GM21526 (cell line): ENCODE measurements at regions not wholly inside any gene's neighbourhood (a gene's known extent, or its start where the extent isn't known, plus 50 kb on each side); places are given as distances from the start of the nearest gene placed in this dataset.
A peak's percentile ranks its signal among the peaks of the same experiment; 100 is the strongest.
"Not testable (repeated sequence)": the region's sequence is repeated elsewhere in the genome, so short reads cannot be mapped to it uniquely, and the experiment has no call there.

ENCODE experiments used
- ATAC-seq: cut with Tn5 transposase; IDR thresholded peaks from one replicate; pipeline ENCODE4 v1.9.1; 2021; ENCODE audit warnings: moderate library complexity; ENCODE audit not compliant: unreplicated experiment, low FRiP score

DNA sequence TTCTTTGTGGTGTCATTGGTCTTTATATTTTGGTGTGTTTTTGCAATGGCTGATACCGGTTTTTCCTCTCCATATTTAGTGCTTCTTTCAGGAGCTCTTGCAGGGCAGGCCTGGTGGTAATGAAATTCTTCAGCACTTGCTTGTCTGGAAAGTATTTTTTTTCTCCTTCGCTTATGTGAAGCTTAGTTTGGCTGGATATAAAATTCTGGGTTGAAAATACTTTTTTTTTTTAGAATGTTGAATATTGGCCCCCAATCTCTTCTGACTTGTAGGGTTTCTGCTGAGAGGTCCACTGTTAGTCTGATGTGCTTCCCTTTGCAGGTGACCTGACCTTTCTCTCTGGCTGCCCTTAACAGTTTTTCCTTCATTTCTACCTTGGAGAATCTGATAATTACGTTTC lies 82.7 kb downstream of the XCL2 start:
- ATAC-seq = not testable (repeated sequence)

DNA sequence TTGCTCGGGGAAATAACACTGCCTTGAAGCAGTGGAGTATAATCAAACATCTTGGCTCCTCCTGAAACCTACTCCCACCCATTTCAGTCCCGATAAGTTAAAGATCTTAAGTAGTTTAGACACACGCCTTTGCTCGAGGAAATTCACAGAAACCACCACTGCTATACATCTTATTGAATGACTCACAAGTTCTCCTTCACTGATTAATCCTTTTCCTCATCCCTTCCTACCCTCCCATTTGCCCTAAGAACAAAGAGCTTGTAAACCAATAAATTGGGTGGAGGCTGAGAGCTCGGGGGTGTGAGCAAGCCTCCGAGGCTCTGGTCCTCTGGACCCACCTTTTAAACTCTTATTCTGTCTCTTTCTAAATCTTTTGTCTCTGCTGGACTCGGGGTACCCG lies 86.5 kb downstream of the XCL2 start:
- not testable (repeated sequence) for ATAC-seq

DNA sequence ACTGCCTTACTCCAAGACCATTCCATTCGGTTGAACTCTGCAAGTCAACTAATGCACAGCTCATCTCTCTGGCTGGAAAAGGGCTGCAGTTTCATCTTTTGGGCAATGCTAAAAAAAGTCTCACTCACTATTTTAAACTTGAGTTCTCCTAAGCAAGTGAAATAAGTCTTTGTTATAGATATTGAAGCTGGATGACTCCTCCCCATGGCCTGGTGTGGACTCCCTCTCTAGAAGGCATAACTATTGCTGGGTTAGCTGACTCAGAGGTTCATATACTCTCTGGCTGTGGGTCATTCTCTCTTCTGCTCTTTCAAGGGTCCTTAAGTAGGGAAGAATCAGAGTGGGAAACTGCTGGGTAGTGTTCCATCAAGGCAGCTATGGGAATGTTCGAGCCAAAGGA lies 88.0 kb downstream of the XCL2 start:
- no peak for ATAC-seq

DNA sequence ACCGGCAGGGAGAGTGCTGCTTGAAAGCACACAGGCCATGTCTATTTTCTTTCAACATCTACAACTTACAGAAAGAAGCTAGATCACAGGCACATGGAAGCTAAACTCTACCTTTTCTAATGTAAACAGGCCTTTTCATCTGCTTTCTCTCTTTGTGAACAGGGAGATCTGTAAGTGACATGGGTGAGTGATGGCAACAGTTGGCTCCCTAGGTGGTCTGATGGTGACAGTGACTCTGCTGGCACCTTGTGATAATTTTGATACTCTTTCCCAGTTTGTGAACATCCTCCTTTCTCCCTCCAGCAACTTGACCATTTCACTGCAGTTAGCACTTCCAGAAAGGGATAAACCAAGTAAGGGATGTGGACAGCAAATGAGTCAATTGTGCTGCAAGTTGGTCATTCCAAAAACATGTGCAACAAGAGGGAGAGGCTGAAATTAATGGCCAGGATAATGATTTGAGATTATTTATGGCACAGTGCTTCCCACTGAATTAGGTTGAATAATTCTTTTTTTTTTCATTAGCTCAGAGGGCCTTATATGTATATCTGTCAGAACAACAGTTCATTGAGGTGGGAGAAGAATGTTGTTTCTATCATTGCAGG lies 89.5 kb downstream of the XCL2 start:
- no peak for ATAC-seq

DNA sequence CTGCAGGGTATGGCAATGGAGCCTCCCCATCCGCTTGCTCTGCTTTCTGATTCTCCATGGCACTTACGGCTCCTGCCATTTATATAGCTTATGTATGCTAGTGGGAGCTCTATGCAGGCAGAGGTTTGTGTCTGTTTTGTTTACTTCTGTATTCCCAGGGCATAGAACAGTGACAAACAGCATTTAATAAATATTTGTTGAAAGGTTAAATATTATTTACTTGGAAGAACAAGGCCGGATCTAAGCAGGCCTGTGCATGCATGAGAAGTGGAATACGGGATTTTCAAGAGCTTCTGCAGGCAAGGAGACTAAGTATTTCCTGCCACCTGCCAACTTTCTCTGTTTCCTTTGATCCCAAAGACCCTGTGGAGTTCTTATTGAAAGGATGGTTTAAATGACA lies 90.7 kb downstream of the XCL2 start:
- no peak for ATAC-seq

DNA sequence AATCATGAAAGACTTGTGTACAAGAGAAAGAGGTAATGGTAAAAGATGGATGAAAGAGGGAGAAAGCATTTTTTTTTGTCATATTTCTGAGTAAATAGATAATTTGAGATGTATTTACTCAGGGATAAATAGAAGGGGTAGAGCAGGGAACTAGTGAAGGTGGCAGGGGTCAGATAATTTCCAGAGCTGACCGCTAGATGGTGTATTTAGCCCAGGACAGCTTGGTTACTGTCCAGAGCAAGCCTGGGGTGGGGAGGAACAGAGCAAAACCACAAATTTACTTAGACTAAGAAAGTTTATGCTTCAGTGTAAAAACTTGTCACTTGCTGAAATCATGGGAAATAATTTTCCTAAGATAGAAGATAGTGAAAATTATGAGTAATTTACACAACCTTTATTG lies 91.5 kb downstream of the XCL2 start:
- ATAC-seq = no peak

DNA sequence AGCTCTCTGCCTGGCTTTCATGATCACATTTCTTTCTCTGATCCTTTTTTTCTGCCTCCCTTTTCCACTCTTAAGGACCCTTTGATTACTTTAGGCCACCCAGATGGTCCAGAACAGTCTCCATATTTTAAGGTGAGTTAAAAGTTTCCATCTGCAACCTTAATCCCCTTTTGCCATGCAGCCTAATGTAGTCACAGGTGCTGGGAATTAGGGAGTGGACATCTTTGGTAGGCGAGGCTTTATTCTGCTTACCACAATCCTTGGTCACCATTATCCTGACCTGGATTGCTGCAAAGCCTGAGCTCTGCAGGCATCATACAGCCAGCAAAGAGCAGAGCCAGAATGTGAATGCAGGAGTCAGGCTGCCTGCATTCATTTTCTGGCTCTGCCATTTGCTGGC lies 95.9 kb downstream of the XCL2 start:
- ATAC-seq = no peak

DNA sequence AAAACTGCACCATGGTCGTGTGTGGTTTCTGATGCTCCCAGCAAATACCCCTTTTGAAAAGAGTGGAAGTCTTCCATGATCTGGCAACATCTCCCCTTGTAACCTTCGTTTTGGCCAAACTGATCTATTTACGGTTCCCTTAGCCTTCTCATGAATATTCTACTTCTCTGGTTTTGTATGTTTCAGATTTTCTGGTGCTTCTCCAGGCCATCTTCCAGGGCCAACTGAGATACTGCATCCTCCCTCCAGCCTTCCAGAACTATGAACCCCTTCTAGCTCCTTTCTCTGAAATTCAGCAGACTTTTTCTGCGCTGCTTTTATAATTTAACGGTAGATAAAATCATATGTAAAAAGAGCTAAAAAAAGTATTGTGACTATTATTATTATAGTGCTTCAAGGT lies 97.7 kb downstream of the XCL2 start:
- ATAC-seq = no peak

DNA sequence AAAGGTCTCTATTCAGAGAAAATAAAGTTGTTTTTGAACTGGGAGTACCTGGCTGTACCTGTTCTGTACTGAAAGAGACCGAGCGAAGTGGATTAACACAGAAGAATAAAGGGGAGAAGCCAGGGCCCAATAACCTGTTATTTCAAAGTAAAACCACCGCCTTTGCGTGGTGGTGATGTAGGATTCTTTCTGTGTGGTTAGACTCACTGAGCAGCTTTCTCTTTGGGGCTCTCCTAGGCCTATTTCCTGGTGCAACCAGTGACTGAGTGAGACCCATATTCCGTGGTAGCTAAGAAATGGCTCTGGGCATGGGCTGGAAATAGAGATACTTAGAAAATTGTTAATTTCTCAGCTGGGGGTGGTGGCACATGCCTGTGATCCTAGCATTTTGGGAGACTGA lies 99.9 kb downstream of the XCL2 start:
- ATAC-seq = no peak

DNA sequence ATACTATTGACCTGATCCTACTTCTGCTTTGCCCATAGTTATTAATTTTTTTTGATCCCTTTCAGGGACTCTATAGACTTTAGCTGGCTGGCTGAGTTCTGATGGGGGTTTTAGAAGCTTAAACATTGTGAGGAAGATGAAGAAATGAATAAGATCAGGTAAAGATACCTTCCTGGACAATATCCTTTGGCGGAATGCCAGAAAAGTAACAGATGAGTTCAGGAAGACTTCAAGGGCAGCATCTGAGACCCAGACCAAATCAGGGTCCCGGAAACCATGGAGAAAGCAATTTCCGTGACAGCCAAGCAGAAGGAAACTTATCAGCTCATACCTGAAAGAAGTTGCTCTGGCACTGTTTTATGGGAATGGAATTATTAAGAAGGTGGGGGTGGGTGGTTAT lies 100.4 kb downstream of the XCL2 start:
- ATAC-seq = no peak

DNA sequence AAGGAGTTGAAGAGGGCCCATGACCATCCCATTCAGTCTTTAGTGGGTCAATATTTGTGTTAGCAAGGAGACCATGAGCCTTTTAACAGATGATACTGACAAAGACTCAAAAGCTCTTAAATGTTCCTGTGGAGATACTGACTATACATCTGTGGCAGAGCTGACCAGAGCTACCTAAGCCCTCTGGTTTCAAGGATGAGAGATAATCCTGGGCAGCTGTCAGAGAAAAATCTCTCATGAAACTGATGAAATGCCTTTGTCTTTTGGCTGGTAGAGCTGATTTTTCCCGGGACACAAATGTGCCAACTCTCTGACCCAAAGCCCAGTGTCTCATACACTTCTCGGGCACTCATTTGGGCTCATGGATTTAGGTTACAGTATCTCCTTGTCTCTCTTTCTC lies 100.9 kb downstream of the XCL2 start:
- ATAC-seq = no peak

DNA sequence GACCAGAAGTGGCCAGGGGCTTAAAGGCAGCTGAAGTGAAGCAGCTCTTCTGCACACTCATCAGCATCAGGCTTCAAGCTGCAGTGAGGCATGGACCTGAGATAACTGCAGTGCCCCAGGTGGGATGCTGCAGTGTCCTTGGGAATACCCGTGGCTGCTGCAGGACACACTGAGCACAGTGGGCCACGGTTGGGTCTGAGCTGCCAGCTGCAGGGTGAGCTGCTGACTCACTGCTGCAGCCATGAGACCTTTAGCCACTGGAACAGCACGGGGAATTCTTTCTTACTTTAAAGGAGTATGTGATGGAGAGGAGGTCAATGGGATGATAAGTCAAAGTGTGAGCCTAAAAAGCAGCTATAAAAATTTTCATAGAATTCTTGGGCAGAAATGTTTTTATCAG lies 102.1 kb downstream of the XCL2 start:
- ATAC-seq = no peak

DNA sequence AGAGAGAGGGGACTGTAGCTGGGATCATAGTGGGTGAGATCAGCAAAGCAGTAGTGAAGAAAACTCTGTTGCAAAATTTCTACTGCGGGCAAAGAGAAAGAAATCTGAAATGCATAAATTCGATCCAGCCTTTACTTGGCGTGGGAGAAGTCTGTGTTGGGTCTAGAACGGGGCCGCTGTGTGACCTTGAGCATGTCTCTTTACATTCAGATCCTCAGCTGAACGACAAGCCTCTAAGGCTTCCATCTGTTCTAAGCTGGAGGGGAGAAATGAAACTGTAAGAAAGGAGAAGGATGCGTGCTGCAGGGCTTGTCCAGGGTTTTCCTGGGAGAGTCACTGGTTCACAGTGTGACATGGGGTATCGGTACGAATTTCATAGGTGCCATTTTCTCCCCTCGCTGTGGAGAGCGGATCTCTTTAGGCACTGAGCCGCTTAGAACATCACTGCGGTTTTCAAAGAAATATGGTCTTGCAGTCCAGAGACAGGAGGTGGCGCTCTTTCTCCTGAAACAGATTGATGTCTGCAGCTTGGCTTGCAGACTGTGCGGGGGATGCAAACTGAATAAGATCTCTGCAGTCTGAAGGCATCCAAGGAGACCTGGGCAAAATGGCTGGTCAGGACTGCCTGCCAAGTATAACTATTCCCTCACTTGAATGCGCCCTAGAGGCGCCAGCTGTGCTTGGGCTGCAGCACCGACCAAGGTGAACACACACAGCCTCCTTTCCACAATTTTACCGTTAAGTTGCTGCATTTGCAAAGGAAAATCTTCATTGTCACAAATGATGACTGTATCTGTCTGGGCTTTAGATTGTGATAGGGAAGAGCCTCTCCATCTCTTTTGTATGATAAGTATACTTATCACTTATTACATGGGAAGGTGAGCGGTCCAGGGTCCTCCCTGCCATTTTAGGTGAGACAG lies 104.1 kb downstream of the XCL2 start:
- peak; percentile 79 for ATAC-seq

DNA sequence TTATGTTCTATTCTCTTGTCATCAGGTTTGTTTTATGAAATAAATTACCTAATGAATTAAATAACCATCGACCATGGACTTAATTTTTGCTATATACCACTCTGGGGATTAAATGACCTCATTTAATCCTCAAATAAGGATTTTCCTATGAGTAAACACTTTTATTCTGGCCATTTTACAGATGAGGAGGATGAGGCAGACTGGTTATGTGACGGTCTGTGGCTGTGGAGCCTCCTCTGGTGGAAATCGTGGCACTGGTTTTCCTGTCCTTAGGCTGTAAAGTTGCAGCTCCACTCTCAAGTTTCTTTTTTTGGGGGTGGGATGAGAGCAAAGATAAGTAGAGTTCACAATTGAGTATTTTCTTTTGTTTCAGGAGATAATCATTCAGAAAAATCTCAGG lies 105.2 kb downstream of the XCL2 start:
- no peak for ATAC-seq

DNA sequence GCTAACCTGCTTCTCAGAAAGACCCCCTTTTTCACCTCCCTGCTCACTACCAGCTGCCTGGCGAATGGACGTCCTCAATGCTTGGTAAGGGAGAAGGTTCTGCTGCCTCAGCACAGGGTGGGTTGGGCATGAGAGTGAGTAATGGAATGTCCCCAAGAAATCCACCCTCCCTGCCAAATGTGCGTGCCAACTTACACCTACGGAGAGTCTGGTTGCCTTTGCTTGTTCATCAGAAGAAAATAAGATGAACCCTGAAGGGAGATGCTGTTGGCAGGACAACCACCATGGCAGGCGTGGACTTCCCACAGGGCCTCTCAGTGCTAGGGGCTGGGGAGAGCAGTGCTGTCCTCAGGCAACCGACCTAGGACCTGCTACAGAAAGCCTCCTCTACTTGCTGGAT lies 106.0 kb downstream of the XCL2 start:
- no peak for ATAC-seq

DNA sequence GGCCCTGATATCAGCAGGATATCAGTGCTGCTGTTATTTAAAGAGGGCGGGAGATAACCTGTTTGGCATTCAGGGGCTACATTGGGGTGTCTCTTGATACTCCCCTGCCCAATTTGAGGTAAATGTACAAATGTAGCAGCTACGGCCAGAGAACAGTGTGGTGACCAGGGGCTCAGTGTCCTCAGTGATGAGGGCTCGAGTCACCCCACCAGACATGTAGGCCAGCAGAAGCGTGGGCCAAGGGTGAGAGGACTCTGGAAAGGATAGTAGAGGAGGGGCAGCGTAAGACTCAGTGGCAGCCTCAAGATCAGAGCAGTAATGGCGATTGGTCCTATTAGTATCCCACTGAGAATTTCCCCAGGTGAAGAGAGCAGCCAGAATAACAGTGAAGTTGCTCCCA lies 108.4 kb downstream of the XCL2 start:
- no peak for ATAC-seq

DNA sequence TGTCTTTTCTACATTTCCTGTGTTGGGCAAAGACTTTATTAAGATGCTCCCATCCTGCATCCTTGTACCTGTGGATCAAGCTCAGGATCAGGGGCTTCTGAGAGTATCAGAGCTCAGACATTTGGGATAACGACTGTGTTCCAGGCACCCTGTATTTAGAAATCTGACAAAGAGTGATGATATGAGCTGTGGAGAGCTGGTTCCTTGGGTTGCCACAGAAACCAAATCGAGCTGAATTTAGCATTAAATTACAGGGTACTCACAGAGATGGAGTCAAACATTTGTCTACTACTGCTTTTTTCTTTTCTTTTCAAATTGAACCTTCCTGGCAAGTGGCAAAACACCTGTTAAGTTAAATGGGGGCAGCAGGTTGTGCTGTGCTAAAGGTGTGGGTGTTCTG lies 110.6 kb downstream of the XCL2 start:
- no peak for ATAC-seq

DNA sequence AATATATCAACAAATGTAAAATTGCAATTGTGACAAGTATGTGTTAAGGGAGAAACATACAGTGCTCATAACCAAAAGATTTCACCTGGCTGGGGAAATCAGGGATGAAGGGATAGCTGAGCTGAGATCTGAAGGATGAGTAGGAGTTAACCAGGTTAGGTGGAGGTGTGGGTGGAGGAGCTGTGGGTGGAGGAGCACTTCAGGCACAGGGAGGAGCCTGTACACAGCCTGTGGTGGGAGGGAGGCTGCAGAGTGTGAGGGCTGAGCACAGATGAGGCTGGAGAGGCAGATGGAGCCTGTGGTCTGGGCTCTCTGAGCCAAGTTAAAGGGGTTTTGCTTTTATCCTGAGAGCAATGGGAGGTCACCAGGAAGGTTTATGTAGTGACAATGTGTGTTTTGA lies 111.9 kb downstream of the XCL2 start:
- ATAC-seq = no peak

DNA sequence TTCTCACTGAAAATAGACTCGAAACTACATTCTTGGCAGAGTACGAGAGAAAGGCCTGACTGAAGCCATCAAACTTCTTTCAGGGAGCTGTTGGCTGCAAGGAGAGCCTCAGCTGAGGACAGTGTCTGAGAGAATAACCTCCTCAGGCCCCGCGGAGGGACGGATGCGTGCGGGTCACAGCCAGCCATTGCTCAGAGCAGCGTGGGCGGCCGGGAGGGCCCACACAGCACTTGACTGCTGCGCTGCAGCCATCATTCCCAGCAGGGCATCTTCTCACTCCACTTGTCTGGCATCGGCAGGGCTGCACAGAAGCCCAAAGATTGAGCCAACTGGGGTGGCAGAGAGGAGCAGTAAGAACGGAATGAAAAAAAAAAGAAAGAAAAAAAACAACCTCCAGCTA lies 113.5 kb downstream of the XCL2 start:
- ATAC-seq = no peak

DNA sequence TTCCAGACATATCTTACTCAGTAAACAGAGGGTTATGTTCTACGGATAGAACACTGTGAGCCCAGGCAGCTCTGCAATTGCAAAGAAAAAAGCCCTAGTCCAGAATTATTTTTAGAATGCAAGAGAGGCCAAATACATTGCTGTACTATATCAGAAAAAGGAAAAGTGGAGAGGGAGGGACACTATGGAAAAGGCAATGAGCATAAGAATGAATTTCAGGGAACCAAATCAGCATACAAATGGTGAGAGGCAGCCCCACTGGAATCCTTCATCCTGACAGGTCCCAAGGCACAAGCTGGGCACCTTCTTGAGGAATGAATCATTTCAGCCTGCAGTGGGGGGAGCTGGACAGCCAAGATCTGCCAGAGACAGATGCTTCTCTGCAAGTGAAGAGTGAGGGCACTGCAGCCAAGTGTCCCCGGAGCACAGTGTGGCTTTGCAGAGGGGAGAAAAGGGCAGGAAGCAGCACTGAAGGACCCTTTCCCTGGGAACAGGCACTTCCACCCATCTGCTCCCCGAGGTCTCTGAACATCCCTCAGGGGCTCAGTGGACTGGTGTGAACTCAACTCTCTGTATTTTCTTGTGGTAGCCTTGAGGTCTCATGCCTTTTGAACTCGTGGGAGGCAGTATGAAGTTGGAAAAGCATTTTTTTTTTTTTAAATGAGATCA lies 115.6 kb downstream of the XCL2 start:
- no peak for ATAC-seq

DNA sequence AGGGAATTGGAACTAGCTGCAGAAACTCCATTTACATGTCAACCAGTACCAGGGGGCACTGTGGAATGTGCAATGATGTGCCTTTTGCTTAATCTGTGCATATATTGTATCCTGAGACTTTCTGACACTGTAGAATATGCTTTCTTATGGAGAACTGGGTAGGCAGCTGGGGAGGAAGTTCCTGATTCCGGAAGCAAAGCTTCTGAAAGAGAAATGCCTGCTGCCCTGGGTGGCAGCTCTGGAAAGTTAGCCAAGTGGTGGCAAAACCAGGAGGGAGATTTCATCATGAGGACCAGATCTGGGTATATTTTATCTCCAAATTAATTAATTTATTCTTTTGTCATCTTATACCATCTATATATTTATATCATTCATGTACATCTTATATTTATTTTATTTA lies 116.7 kb downstream of the XCL2 start:
- ATAC-seq = no peak

DNA sequence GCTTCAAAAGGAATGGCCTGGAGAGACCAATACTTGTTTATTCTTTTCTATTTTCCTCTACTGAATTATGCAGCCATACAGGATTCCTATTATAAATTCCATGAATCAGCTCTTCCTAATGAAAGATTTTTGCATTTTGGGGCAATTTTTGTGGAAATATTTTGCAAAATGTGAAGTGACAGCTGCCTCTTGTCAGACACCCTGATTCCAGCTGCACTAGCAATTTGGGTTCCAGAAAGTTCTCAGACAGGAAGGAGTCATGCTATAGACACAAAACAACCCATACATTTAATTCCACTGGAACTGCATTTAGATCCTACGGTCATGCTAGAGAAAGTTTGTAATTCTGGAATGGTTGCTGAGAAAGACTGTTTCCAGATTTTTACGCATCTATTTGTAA lies 119.5 kb downstream of the XCL2 start:
- ATAC-seq = no peak
